ENCODE measurements at regions not wholly inside any gene's neighbourhood (a gene's known extent, or its start where the extent isn't known, plus 50 kb on each side); places are given as distances from the start of the nearest gene placed in this dataset.
A peak's percentile ranks its signal among the peaks of the same experiment; 100 is the strongest.

- DNase-seq (ENCODE audit: low read depth, low spot score): no peak
Measured at GRCh38 chr9:129506041-129506440, 114.9 kb downstream of the C9orf50 start.

- no peak for DNase-seq (ENCODE audit: low read depth, low spot score)
Measured at GRCh38 chr9:129505270-129505902, 115.5 kb downstream of the C9orf50 start.

GRCh38 chr9:129504404-129504803 is 116.5 kb downstream of the C9orf50 start:
- no peak for DNase-seq (ENCODE audit: low read depth, low spot score)

GRCh38 chr9:129501771-129502319 is 119.1 kb downstream of the C9orf50 start:
- no peak for DNase-seq (ENCODE audit: low read depth, low spot score)

- DNase-seq (ENCODE audit: low read depth, low spot score): no peak
Measured at GRCh38 chr9:129500863-129501770, 119.8 kb downstream of the C9orf50 start.

GRCh38 chr9:129500161-129500862 is 120.6 kb downstream of the C9orf50 start:
- DNase-seq (ENCODE audit: low read depth, low spot score): no peak

- DNase-seq (ENCODE audit: low read depth, low spot score): no peak
Measured at GRCh38 chr9:129498451-129499384, 122.2 kb downstream of the C9orf50 start.

- DNase-seq (ENCODE audit: low read depth, low spot score): no peak
Measured at GRCh38 chr9:129497813-129498450, 123.0 kb downstream of the C9orf50 start.

- DNase-seq (ENCODE audit: low read depth, low spot score): peak; percentile 64
Measured at GRCh38 chr9:129497005-129497812, 123.7 kb downstream of the C9orf50 start.

GRCh38 chr9:129496473-129497004 is 124.4 kb downstream of the C9orf50 start:
- DNase-seq (ENCODE audit: low read depth, low spot score): peak; percentile 65

- DNase-seq (ENCODE audit: low read depth, low spot score): peak; percentile 77
Measured at GRCh38 chr9:129495620-129496472, 125.1 kb downstream of the C9orf50 start.

- DNase-seq (ENCODE audit: low read depth, low spot score): no peak
Measured at GRCh38 chr9:129494113-129494789, 126.7 kb downstream of the C9orf50 start.

- DNase-seq (ENCODE audit: low read depth, low spot score): no peak
Measured at GRCh38 chr9:129493706-129494047, 127.2 kb downstream of the C9orf50 start.

- DNase-seq (ENCODE audit: low read depth, low spot score): no peak
Measured at GRCh38 chr9:129493002-129493705, 127.7 kb downstream of the C9orf50 start.

- no peak for DNase-seq (ENCODE audit: low read depth, low spot score)
Measured at GRCh38 chr9:129491487-129491855, 129.4 kb downstream of the C9orf50 start.

GRCh38 chr9:129490583-129491486 is 130.1 kb downstream of the C9orf50 start:
- no peak for DNase-seq (ENCODE audit: low read depth, low spot score)
